ENCODE measurements at regions not wholly inside any gene's neighbourhood (a gene's known extent, or its start where the extent isn't known, plus 50 kb on each side); places are given as distances from the start of the nearest gene placed in this dataset.

GRCh38 chr13:48843630-48844380 is 131.9 kb upstream of the FNDC3A start:
- Mint-ChIP-seq H3K36me3 (no peaks in the 10 kb centered on the region), H3K9me3 (no peaks in the 10 kb centered on the region), H3K4me3 (no peak overlapping the region), H3K27ac (no peak overlapping the region), H3K27me3 (ENCODE audit: low read depth in 2 of 2) (peaks cover 4 to 5% of the 10 kb centered on the region in 2 donors), H3K4me1 (no peaks in the 10 kb centered on the region)
- DNase-seq (no peak), ATAC-seq (no peak)
- Histone ChIP-seq H3K9me3 (ENCODE audit: control insufficient read depth, insufficient read depth, low read length) (no peaks in the 10 kb centered on the region), H3K4me3 (ENCODE audit: low read length) (no peak overlapping the region), H3K27me3 (ENCODE audit: control insufficient read depth, insufficient read depth, low read length) (no peaks in the 10 kb centered on the region), H3K27ac (ENCODE audit: low read length) (no peak overlapping the region), H3K36me3 (ENCODE audit: control insufficient read depth, insufficient read depth, low read length) (no peaks in the 10 kb centered on the region), H3K4me1 (ENCODE audit: control insufficient read depth, insufficient read depth, low read length) (no peaks in the 10 kb centered on the region)
- TF ChIP-seq, protein P1, sequence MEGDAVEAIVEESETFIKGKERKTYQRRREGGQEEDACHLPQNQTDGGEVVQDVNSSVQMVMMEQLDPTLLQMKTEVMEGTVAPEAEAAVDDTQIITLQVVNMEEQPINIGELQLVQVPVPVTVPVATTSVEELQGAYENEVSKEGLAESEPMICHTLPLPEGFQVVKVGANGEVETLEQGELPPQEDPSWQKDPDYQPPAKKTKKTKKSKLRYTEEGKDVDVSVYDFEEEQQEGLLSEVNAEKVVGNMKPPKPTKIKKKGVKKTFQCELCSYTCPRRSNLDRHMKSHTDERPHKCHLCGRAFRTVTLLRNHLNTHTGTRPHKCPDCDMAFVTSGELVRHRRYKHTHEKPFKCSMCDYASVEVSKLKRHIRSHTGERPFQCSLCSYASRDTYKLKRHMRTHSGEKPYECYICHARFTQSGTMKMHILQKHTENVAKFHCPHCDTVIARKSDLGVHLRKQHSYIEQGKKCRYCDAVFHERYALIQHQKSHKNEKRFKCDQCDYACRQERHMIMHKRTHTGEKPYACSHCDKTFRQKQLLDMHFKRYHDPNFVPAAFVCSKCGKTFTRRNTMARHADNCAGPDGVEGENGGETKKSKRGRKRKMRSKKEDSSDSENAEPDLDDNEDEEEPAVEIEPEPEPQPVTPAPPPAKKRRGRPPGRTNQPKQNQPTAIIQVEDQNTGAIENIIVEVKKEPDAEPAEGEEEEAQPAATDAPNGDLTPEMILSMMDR (IDR thresholded peaks at IDR 0.05) = no peak
- 58% methylated on average over 2 of the region's 3 CpGs for WGBS (ENCODE audit: insufficient coverage)
- intact Hi-C loops (cut with micrococcal nuclease) = no loop called here

DNA sequence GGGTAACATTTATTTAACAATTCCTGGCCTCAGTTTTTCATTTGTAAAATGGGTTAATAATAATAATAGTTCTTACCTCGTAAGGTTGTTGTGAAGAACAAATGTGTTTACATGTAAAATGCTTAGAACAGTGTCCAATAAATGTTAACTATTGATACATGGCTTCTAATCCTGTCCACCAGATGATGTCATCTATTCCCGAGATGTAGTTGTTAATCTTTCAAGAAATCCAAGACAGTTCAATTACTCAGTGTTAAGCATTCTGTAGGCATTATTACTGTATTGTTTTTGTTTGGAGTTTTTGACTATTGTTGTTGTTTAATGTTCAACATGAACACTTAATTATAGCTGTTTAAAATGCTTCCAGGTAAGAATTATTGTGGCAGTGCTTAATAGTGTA is 131.0 kb upstream of the FNDC3A start:
- WGBS (ENCODE audit: insufficient coverage) = 100% methylated on average over 2 of the region's 2 CpGs

DNA sequence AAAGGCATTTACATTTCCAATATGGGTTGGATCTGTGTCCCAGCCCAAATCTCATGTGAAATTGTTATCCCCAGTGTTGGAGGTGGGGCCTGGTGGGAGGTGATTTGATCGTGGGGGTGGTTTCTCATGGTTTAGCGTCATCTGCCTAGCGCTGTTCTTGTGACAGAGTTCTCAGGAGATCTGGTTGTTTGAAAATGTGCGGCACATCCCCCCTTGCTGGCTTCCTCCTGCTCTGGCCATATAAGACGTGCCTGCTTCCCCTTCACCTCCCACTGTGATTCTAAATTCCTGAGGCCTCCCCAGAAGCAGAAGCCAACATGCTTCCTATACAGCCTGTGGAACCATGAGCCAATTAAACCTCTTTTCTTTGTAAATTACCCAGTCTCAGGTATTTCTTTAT is 126.2 kb upstream of the FNDC3A start:
- Mint-ChIP-seq H3K36me3 (no peaks in the 10 kb centered on the region), H3K27me3 (ENCODE audit: low read depth in 2 of 2) (peaks cover 2 to 12% of the 10 kb centered on the region in 2 donors), H3K27ac (no peak overlapping the region), H3K9me3 (no peaks in the 10 kb centered on the region), H3K4me1 (no peaks in the 10 kb centered on the region), H3K4me3 (no peak overlapping the region)
- no peaks in the 10 kb centered on the region for H3K27me3 ChIP-seq (ENCODE audit: control insufficient read depth, insufficient read depth, low read length)
- no peaks in the 10 kb centered on the region for H3K9me3 ChIP-seq (ENCODE audit: control insufficient read depth, insufficient read depth, low read length)
- 92% methylated on average over 5 of the region's 5 CpGs for WGBS (ENCODE audit: insufficient coverage)
- DNase-seq (no peak), ATAC-seq (no peak)
- no peaks in the 10 kb centered on the region for H3K36me3 ChIP-seq (ENCODE audit: control insufficient read depth, insufficient read depth, low read length)
- TF ChIP-seq, protein P1 (IDR thresholded peaks at IDR 0.05) = no peak
- H3K4me3 ChIP-seq (ENCODE audit: low read length) = no peak overlapping the region
- no peak overlapping the region for H3K27ac ChIP-seq (ENCODE audit: low read length)
- intact Hi-C loops (cut with micrococcal nuclease) = no loop called here
- H3K4me1 ChIP-seq (ENCODE audit: control insufficient read depth, insufficient read depth, low read length) = peaks cover 6% of the 10 kb centered on the region

More for the DNA sequence above, 131.0 kb upstream of the FNDC3A start:
- Mint-ChIP-seq H3K27me3 (ENCODE audit: low read depth in 2 of 2) (peaks cover 0 to 4% of the 10 kb centered on the region in 2 donors), H3K27ac (no peak overlapping the region), H3K4me1 (no peaks in the 10 kb centered on the region), H3K36me3 (no peaks in the 10 kb centered on the region), H3K9me3 (no peaks in the 10 kb centered on the region), H3K4me3 (no peak overlapping the region)
- Histone ChIP-seq H3K4me1 (ENCODE audit: control insufficient read depth, insufficient read depth, low read length) (no peaks in the 10 kb centered on the region), H3K36me3 (ENCODE audit: control insufficient read depth, insufficient read depth, low read length) (no peaks in the 10 kb centered on the region), H3K9me3 (ENCODE audit: control insufficient read depth, insufficient read depth, low read length) (no peaks in the 10 kb centered on the region), H3K27ac (ENCODE audit: low read length) (no peak overlapping the region), H3K27me3 (ENCODE audit: control insufficient read depth, insufficient read depth, low read length) (no peaks in the 10 kb centered on the region), H3K4me3 (ENCODE audit: low read length) (no peak overlapping the region)
- intact Hi-C loops (cut with micrococcal nuclease) = no loop called here
- TF ChIP-seq, protein P1 (IDR thresholded peaks at IDR 0.05) = no peak
- no peak for ATAC-seq
- DNase-seq = no peak

- no peak overlapping the region for H3K4me3 ChIP-seq (ENCODE audit: low read length)
- Mint-ChIP-seq H3K9me3 (no peaks in the 10 kb centered on the region), H3K36me3 (no peaks in the 10 kb centered on the region), H3K27ac (no peak overlapping the region), H3K4me3 (no peak overlapping the region), H3K27me3 (ENCODE audit: low read depth in 2 of 2) (peaks cover 2 to 12% of the 10 kb centered on the region in 2 donors), H3K4me1 (no peaks in the 10 kb centered on the region)
- DNase-seq (no peak), ATAC-seq (no peak)
- H3K4me1 ChIP-seq (ENCODE audit: control insufficient read depth, insufficient read depth, low read length) = peaks cover 6% of the 10 kb centered on the region
- intact Hi-C loops (cut with micrococcal nuclease) = no loop called here
- no peaks in the 10 kb centered on the region for H3K36me3 ChIP-seq (ENCODE audit: control insufficient read depth, insufficient read depth, low read length)
- H3K27ac ChIP-seq (ENCODE audit: low read length) = no peak overlapping the region
- H3K9me3 ChIP-seq (ENCODE audit: control insufficient read depth, insufficient read depth, low read length) = no peaks in the 10 kb centered on the region
- no peaks in the 10 kb centered on the region for H3K27me3 ChIP-seq (ENCODE audit: control insufficient read depth, insufficient read depth, low read length)
- 44% methylated on average over 2 of the region's 2 CpGs for WGBS (ENCODE audit: insufficient coverage)
- TF ChIP-seq, protein P1 (IDR thresholded peaks at IDR 0.05) = no peak
Measured at GRCh38 chr13:48851707-48852106, 124.0 kb upstream of the FNDC3A start.

All from natural killer cell (primary cell).